Erythroblast (primary cell): ENCODE measurements at regions not wholly inside any gene's neighbourhood (a gene's known extent, or its start where the extent isn't known, plus 50 kb on each side); places are given as distances from the start of the nearest gene placed in this dataset.
"Not testable (repeated sequence)": the region's sequence is repeated elsewhere in the genome, so short reads cannot be mapped to it uniquely, and the experiment has no call there.

ENCODE experiments used
- DNase-seq, 2 experiments: peaks; one replicate each; lab custom pipeline; 2025; lab: John Stamatoyannopoulos, UW
- GATA1 ChIP-seq: IDR thresholded peaks from 2 replicates; pipeline ENCODE4 v1.6.1; 2011; ENCODE audit warnings: low read depth, mild to moderate bottlenecking, control low read depth, low read length, moderate library complexity
- POLR2A ChIP-seq: IDR thresholded peaks from 2 replicates; pipeline ENCODE4 v1.6.1; 2011; ENCODE audit warnings: mild to moderate bottlenecking, low read length

DNA sequence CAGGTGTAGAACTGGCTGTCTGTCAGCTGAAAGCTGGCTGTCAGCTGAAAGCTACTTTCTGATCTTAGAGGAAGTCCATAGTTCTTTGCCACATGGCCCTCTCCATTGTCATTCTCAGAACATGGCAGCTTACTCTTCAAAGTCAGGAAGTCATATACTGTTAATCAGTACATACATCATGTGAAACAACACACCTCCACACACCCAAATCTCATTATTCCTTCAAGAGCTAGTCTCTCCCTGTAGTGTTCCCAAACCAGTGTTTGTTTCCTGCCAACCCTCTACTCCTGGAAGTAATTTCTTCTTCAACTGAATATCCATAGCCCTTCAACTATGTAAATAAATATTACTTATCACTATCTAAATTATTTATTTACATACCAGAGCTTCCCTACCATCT, 58.9 kb downstream of the OR5AK2 start:
- no peak for DNase-seq
- TF ChIP-seq GATA1: no peak
- no peak for TF ChIP-seq POLR2A

DNA sequence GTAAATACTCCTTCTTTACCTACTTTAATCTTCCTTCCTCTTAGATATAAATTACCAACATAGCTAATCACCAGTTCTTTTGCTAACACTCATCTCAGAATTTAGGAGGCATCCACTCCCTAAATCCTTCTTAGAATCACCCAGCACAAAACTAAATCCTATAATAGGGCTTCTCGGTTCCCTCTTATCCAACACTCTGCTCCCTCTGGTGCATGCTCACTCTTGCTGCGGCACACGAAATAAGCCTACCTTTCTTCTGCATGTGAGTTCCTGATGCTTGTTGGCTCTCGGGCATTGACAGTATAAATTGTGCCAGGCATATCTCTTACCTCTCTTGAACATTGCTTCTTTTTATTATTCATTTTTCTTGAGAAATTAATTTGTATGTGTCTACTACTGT, 61.0 kb downstream of the OR5AK2 start:
- no peak for DNase-seq
- TF ChIP-seq POLR2A: no peak
- TF ChIP-seq GATA1: no peak

DNA sequence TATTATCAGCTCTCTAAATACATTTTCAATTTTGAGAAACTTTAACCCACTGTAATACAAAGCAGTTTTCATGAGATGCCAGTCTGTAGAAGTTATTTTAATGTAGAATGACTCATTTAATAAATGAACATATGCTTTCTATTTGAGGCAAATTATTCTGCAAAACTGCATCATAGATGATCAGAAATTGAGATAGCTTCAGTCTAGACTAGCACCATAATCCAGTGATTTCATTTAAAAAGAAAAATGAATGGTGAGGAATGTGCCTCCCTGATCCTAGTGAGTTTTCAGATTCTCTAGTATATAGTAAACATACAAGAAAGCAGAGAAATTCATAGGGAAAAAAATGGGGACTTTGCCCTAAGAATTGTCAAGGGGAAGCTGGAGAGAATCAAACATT, 66.1 kb downstream of the OR5AK2 start:
- no peak for DNase-seq
- no peak for TF ChIP-seq POLR2A
- TF ChIP-seq GATA1: no peak

DNA sequence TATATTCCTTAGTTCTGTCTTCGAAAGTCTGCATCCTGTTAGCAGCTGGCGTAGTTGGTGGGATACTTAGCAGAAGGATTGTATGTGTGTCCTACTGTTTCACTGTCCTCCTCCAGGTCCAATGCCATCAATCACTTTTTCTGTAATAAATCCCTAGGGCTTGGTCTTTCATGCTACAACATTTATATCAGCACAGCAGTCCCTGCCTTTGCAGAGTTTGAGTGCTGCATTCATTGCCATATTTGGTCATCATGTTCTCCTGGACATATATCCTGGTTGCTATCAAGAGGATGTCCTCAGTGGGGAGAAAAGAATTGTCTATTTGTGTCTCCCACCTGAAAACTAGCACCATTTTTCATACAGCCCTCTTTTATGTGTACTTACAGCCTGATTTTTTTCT, 67.0 kb downstream of the OR5AK2 start:
- no peak for DNase-seq
- TF ChIP-seq POLR2A: no peak
- no peak for TF ChIP-seq GATA1

DNA sequence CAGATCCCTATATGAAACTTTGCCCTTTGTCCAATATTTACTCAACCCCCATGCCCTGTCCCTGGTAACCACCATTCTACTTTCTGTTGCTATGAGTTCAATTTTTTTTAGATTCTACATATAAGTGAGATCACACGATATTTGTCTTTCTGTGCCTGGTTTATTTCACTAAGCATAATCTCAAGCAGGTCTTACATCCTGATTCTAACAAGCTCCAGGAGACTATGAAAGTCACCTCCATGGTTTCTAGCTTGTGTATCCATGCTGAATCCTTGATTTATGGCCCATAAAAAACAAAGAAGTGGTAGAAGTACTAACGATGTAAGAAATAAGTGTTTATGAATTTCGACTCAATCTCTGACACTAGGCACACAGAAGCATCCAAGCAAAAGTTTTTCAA, 68.0 kb downstream of the OR5AK2 start:
- DNase-seq: no peak
- no peak for TF ChIP-seq GATA1
- TF ChIP-seq POLR2A: no peak

DNA sequence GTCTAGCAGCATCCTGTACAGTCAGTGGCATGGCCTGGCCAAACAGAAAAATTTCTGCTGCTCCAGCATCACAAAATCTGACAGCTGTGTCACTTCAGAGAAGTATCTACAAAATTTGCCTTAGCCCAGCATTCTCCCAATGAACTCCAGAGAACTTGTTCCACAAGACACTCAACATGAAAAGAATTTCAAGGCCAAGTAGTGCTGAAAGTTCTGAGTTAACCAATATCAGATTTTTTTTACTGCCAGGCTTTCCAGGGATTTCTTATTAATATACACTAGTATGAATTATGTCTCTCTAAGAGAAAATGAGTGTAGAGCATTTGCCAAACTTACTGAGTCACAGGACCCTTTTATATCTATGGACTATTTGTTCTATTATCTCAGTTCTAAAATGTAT, 68.8 kb downstream of the OR5AK2 start:
- TF ChIP-seq POLR2A (no peak), GATA1 (no peak)
- DNase-seq: no peak

DNA sequence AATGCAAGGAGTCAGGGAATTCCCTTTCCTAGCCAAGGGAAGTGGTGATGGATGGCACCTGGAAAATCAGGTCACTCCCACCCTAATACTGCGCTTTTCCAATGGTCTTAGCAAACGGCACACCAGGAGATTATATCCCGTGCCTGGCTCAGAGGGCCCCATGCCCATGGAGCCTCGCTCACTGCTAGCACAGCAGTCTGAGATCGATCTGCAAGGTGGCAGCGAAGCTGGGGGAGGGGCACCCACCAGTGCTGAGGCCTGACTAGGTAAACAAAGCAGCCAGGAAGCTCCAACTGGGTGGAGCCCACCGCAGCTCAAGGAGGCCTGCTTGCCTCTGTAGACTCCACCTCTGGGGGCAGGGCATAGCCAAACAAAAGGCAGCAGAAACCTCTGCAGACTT, 74.2 kb downstream of the OR5AK2 start:
- DNase-seq: not testable (repeated sequence)

DNA sequence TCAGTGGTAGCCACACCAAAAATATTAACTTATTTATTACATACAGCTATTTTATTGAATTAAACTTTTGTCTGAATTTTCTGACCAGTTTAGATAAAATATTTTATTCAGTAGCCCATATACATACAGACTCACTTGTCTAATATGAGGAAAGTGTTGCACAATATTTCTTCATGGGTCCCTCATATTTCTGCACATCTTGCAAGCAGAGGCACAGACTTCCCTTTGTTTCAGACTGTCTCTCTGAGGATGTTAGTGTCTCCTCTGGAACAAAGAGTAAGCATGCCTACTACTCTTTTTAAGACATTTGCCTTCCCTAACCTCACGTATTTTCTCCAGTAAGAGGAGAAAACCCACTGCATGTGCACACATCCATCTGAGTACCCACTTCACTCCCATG, 81.2 kb downstream of the OR5AK2 start:
- DNase-seq: no peak
- TF ChIP-seq POLR2A: no peak
- TF ChIP-seq GATA1: no peak

DNA sequence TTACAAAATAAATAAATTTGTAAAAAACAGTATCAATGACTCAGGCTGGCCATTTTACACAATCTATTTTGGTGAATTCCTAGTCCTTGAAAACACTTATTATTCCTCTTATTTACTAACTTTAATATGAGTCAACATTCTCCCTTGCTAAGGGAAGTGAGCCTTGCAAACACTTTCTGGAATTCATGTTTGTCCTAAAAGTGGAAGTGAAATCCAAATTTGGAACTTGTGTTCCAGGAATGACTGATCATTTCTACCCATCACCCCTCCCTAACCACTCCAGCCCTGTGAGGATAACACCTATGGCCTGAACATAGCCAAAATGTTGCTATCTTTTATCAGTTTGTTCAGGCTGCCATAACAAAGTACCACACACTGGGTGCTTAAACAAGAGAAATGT, 83.1 kb downstream of the OR5AK2 start:
- TF ChIP-seq POLR2A: no peak
- TF ChIP-seq GATA1: no peak

DNA sequence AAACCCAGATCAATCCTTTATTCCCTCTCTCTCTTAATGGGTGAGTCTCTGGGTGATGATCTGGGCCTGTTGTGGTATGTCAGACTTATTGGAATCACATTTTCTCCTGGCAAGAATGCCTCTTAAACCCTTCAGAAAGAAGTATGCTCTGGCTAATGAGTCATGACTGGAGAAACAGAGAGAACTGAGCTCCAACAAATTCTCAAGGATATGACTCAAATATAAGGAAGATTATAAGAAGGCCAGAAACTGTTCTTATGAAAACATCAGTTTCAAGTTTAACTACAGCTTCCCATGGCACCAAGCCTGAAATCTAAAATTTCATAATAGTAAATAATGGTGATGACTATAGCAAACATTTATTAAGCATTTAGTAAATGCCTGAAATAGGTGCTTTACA, 83.9 kb downstream of the OR5AK2 start:
- no peak for DNase-seq
- no peak for TF ChIP-seq POLR2A
- TF ChIP-seq GATA1: no peak

More for the DNA sequence above, 83.1 kb downstream of the OR5AK2 start:
- no peak for DNase-seq

DNA sequence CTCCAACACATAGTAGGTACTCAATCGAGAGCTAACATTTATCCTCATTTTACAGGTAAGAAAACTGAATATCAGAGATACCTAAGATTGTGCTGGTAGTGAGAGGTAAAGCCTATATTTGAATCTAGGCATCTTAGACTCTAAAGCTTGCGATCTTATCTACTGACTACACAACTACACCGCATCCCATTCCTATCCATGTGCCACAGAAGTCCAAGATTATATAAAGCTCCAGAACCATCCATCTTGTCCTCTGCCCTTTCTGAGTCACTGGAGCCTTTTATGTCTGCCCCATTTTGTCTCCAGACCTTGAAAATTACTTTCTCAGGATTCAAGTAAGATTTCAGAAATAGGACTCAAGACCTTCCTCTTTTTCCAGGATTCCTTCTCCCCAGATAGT, 84.4 kb downstream of the OR5AK2 start:
- DNase-seq: no peak

DNA sequence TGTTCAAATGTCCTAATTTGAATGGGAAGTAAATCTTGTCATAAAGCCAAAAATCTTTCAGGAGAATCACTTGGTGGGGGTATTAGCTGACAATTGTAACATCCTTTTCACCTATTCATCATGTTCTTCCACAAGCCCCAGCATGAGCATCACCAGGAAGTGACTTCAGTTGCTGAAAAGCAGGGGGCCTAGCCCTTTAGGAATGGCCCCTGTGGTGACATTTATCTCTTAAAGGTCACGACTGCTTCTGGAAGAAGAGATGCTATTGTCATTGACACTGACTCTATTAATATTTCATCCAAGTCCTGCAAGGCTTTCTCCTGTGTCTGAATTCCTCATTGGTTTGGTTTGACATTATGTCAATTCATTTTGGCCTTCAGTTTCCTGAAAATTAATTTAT, 92.6 kb downstream of the OR5AK2 start:
- DNase-seq: no peak
- TF ChIP-seq POLR2A: no peak
- no peak for TF ChIP-seq GATA1

More for the DNA sequence above, 84.4 kb downstream of the OR5AK2 start:
- TF ChIP-seq POLR2A (no peak), GATA1 (no peak)

DNA sequence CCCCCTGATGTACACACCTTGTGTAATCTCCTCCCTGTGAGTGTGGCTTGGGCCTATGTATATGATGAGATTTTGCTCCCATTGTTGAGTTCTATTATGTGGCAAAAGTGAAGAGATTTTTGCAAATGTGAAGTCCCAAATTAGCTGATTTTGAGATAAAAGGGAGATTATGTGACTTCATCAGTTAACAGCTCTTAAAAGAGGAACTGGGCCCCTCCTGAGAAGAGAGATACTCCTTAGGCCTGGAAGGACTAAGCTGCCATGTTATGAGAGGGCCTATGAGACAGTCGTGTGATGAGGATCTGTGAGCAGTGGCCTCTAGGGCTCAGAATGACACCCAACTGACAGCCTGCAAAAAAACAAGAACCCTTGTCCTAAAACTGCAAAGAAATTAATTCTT, 93.4 kb downstream of the OR5AK2 start:
- TF ChIP-seq GATA1: no peak
- no peak for TF ChIP-seq POLR2A
- no peak for DNase-seq

DNA sequence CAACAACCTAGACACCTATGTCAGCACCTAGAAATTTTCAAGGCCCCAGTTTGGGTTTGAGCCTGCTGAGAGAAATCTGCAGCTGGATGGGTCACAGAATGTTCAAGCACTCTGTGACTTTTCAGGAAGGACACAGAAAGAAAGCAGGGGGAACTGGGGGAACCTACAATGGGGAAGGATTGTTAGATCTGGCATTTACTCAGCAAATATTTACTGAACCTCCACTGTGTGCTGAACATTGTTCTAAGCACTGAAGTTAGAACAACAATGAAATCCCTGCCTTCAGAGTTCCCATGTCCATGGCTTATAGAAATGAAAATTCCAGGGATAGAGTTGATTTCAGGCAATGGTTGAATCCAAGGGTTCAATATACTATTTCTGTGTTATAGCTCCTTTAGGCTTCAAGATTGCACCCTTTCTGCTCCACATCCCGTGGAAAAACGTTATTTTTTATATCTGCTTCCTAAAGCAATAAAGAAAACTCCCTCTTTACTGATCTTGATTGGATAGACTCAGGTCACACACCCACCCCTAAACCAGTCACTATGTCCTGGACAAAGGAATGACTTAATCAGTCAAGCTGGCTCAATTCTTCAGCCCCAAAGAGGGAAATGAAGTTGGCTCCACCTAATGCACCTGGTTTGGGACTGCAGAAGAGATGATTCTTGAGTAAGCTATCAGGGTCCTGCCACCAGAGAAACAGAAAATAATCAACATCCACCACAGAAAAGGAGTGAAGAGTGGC, 95.1 kb downstream of the OR5AK2 start:
- DNase-seq: no peak
- TF ChIP-seq POLR2A (no peak), GATA1 (no peak)

DNA sequence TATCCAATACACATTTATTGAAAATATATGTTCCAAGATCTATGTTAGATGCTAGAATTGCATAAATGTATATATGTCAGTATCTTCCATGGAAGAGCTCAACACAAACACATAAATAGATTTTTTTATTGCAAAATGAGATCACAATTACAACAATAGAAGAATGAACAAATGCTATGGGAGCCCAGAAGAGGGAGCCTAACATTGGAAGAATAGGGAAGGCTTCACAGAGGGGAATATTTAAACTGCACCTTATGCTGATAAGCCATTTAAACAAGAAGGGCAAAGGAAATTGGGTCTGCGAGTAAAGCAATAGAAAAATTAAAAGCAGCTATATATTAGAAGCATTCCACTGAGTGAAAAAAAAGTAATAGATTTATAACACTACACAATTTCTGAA, 96.1 kb upstream of the LRRC55 start:
- DNase-seq: no peak
- TF ChIP-seq POLR2A (no peak), GATA1 (no peak)
